ENCODE measurements at regions not wholly inside any gene's neighbourhood (a gene's known extent, or its start where the extent isn't known, plus 50 kb on each side); places are given as distances from the start of the nearest gene placed in this dataset.

DNA sequence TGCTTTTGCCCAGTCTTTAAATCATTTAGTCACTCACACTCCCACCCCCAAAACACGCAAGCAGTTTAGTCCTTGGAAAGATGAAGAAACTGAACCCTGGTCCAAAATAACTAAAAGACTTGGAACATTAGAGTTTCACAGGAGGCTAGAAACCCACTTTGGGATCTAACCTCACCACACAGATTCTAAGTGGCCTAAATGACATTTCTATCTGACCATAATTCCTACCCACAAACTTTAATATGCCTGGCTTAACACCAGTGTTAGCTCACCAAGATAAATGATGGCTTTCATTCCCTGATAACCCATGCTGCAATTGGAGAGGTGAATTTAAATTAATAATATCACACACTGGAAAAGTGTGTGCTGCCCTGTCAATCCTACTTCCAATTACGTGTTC, 295.3 kb upstream of the UBE2E2 start:
- TF ChIP-seq, protein P1, sequence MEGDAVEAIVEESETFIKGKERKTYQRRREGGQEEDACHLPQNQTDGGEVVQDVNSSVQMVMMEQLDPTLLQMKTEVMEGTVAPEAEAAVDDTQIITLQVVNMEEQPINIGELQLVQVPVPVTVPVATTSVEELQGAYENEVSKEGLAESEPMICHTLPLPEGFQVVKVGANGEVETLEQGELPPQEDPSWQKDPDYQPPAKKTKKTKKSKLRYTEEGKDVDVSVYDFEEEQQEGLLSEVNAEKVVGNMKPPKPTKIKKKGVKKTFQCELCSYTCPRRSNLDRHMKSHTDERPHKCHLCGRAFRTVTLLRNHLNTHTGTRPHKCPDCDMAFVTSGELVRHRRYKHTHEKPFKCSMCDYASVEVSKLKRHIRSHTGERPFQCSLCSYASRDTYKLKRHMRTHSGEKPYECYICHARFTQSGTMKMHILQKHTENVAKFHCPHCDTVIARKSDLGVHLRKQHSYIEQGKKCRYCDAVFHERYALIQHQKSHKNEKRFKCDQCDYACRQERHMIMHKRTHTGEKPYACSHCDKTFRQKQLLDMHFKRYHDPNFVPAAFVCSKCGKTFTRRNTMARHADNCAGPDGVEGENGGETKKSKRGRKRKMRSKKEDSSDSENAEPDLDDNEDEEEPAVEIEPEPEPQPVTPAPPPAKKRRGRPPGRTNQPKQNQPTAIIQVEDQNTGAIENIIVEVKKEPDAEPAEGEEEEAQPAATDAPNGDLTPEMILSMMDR (IDR thresholded peaks at IDR 0.05; ENCODE audit: control extremely low read depth in 1 of 3, insufficient read depth in 1 of 3, low read depth in 1 of 3, low read length in 3 of 3), result no peak
- TF ChIP-seq EP300 (IDR thresholded peaks at IDR 0.05; ENCODE audit: borderline replicate concordance in 1 of 2, low read depth in 2 of 2, low read length in 2 of 2), result no peak
- no peak for TF ChIP-seq GABPA (IDR thresholded peaks at IDR 0.05; ENCODE audit: borderline replicate concordance, insufficient read depth, low read length)
- TF ChIP-seq, protein P2, sequence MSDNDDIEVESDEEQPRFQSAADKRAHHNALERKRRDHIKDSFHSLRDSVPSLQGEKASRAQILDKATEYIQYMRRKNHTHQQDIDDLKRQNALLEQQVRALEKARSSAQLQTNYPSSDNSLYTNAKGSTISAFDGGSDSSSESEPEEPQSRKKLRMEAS (IDR thresholded peaks at IDR 0.05), result no peak
- no peak for TF ChIP-seq POLR2A (IDR thresholded peaks at IDR 0.05; ENCODE audit: control extremely low read depth in 1 of 2, low read depth in 2 of 2, low read length in 2 of 2)
- no peak for TF ChIP-seq YY1 (IDR thresholded peaks at IDR 0.05; ENCODE audit: low read depth, low read length)
- TF ChIP-seq FOSL1 (IDR thresholded peaks at IDR 0.05; ENCODE audit: insufficient read depth, low read depth, low read length), result no peak
- TF ChIP-seq TBP (IDR thresholded peaks at IDR 0.05; ENCODE audit: low read depth, low read length), result no peak

All from H1 (cell line).